Common myeloid progenitor, CD34-positive (primary cell): ENCODE measurements at regions not wholly inside any gene's neighbourhood (a gene's known extent, or its start where the extent isn't known, plus 50 kb on each side); places are given as distances from the start of the nearest gene placed in this dataset.

Source experiments
- CTCF ChIA-PET: fragments of 350-600 bp; sonication (Branson Sonifier 250); formaldehyde crosslinking; loops from one replicate; lab custom pipeline; 2021; ENCODE audit warnings: antibody characterized with exemption; lab: Charles Lee
- POLR2A ChIA-PET: fragments of 350-600 bp; sonication (Branson Sonifier 250); formaldehyde crosslinking; loops from one replicate; lab custom pipeline; 2021; ENCODE audit warnings: antibody characterized with exemption; lab: Charles Lee
- DNase-seq, 3 donors: peaks; one replicate each; pipeline versions ENCODE4 v3.0.0 to v3.0.0-alpha.2; 2013
- H3K27ac ChIP-seq, 2 experiments: 1 replicate in 1 of 2; 2 replicates in 1 of 2; pipeline ENCODE4 v1.7.0; 2013; ENCODE audit warnings: inconsistent platforms in 2 of 2, low read length in 2 of 2, mild to moderate bottlenecking in 2 of 2, low read depth in 1 of 2, moderate library complexity in 1 of 2; ENCODE audit not compliant: severe bottlenecking in 2 of 2, insufficient read depth in 1 of 2, poor library complexity in 1 of 2
- H3K27me3 ChIP-seq, 5 experiments: replicated peaks in 2 of 5; 1 replicate in 3 of 5; 2 replicates in 2 of 5; pipeline versions ENCODE4 v1.6.1 to v1.7.0; 2013; ENCODE audit warnings: low read length in 4 of 5, mild to moderate bottlenecking in 2 of 5, moderate library complexity in 2 of 5, inconsistent platforms in 1 of 5; ENCODE audit not compliant: insufficient read depth in 5 of 5, control insufficient read depth in 4 of 5
- H3K36me3 ChIP-seq, 4 experiments: 1 replicate in 2 of 4; 2 replicates in 2 of 4; pipeline versions ENCODE4 v1.6.1 to v1.7.0; 2013; ENCODE audit warnings: low read length in 3 of 4, control low read depth in 1 of 4, mild to moderate bottlenecking in 1 of 4; ENCODE audit not compliant: control insufficient read depth in 4 of 4, insufficient read depth in 4 of 4
- H3K4me1 ChIP-seq, 4 experiments: 1 replicate in 3 of 4; 2 replicates in 1 of 4; pipeline versions ENCODE4 v1.6.1 to v1.7.1; 2013; ENCODE audit warnings: low read length in 3 of 4, mild to moderate bottlenecking in 3 of 4, control low read depth in 1 of 4, inconsistent platforms in 1 of 4, moderate library complexity in 1 of 4; ENCODE audit not compliant: control insufficient read depth in 4 of 4, insufficient read depth in 4 of 4; ENCODE audit errors: control extremely low read depth in 1 of 4
- H3K4me3 ChIP-seq, 7 experiments: 1 replicate in 4 of 7; 2 replicates in 3 of 7; pipeline versions ENCODE4 v1.5.1 to v1.7.0; 2013; ENCODE audit warnings: mild to moderate bottlenecking in 7 of 7, low read length in 6 of 7, moderate library complexity in 6 of 7, inconsistent platforms in 2 of 7, low read depth in 2 of 7, control low read depth in 1 of 7; ENCODE audit not compliant: insufficient read depth in 4 of 7, control insufficient read depth in 1 of 7; ENCODE audit errors: extremely low read depth in 1 of 7
- H3K9me3 ChIP-seq, 5 experiments: 1 replicate in 4 of 5; 2 replicates in 1 of 5; pipeline versions ENCODE4 v1.6.1 to v1.7.1; 2013; ENCODE audit warnings: low read length in 4 of 5, mild to moderate bottlenecking in 2 of 5, inconsistent platforms in 1 of 5, low read depth in 1 of 5, moderate library complexity in 1 of 5; ENCODE audit not compliant: control insufficient read depth in 4 of 5, insufficient read depth in 2 of 5; ENCODE audit errors: control extremely low read depth in 1 of 5
- WGBS: methylation state at CpG from one replicate; pipeline ENCODE4 v1.1.5; 2013; ENCODE audit not compliant: insufficient coverage; 5-methylcytosine and 5-hydroxymethylcytosine counted together

- ChIA-PET CTCF (no interaction called here), POLR2A (no interaction called here)
- H3K27me3 ChIP-seq = no peaks in the 10 kb centered on the region
Measured at GRCh38 chr9:23408874-23409273, 417.2 kb downstream of the ELAVL2 start.

GRCh38 chr9:23412046-23412445 is 414.0 kb downstream of the ELAVL2 start:
- CTCF ChIA-PET = no interaction called here

More at GRCh38 chr9:23408874-23409273, 417.2 kb downstream of the ELAVL2 start:
- Histone ChIP-seq H3K27ac (no peak overlapping the region), H3K9me3 (no peaks in the 10 kb centered on the region), H3K4me3 (no peak overlapping the region), H3K36me3 (no peaks in the 10 kb centered on the region), H3K4me1 (no peaks in the 10 kb centered on the region)
- DNase-seq = no peak

GRCh38 chr9:23412458-23412857 is 413.6 kb downstream of the ELAVL2 start:
- no peaks in the 10 kb centered on the region for H3K27me3 ChIP-seq
- CTCF ChIA-PET = no interaction called here
- H3K36me3 ChIP-seq = no peaks in the 10 kb centered on the region
- DNase-seq = no peak
- no peak overlapping the region for H3K4me3 ChIP-seq
- POLR2A ChIA-PET = no interaction called here
- no peak overlapping the region for H3K27ac ChIP-seq
- WGBS = 83% methylated on average over 3 of the region's 3 CpGs
- H3K4me1 ChIP-seq = no peaks in the 10 kb centered on the region
- H3K9me3 ChIP-seq = no peaks in the 10 kb centered on the region

More at GRCh38 chr9:23412046-23412445, 414.0 kb downstream of the ELAVL2 start:
- 33% methylated on average over 1 of the region's 3 CpGs for WGBS
- H3K36me3 ChIP-seq = no peaks in the 10 kb centered on the region
- H3K27ac ChIP-seq = no peak overlapping the region
- no peak for DNase-seq
- POLR2A ChIA-PET = no interaction called here
- no peaks in the 10 kb centered on the region for H3K9me3 ChIP-seq
- H3K4me3 ChIP-seq = no peak overlapping the region
- H3K27me3 ChIP-seq = no peaks in the 10 kb centered on the region
- H3K4me1 ChIP-seq = no peaks in the 10 kb centered on the region

- CTCF ChIA-PET = no interaction called here
- 94% methylated on average over 2 of the region's 2 CpGs for WGBS
Measured at GRCh38 chr9:23413541-23413940, 412.5 kb downstream of the ELAVL2 start.

GRCh38 chr9:23423999-23424398 is 402.0 kb downstream of the ELAVL2 start:
- DNase-seq = no peak
- Histone ChIP-seq H3K27ac (no peak overlapping the region), H3K27me3 (no peaks in the 10 kb centered on the region), H3K9me3 (no peaks in the 10 kb centered on the region), H3K4me1 (no peaks in the 10 kb centered on the region), H3K4me3 (no peak overlapping the region), H3K36me3 (no peaks in the 10 kb centered on the region)
- 100% methylated on average over 2 of the region's 6 CpGs for whole genome bisulfite sequencing
- ChIA-PET POLR2A (no interaction called here), CTCF (no interaction called here)

More at GRCh38 chr9:23413541-23413940, 412.5 kb downstream of the ELAVL2 start:
- H3K27ac ChIP-seq = no peak overlapping the region
- POLR2A ChIA-PET = no interaction called here
- no peaks in the 10 kb centered on the region for H3K36me3 ChIP-seq
- no peaks in the 10 kb centered on the region for H3K9me3 ChIP-seq
- no peak for DNase-seq
- H3K4me1 ChIP-seq = no peaks in the 10 kb centered on the region
- H3K4me3 ChIP-seq = no peak overlapping the region
- H3K27me3 ChIP-seq = no peaks in the 10 kb centered on the region

GRCh38 chr9:23426144-23426543 is 399.9 kb downstream of the ELAVL2 start:
- Histone ChIP-seq H3K4me1 (no peaks in the 10 kb centered on the region), H3K4me3 (no peak overlapping the region), H3K36me3 (no peaks in the 10 kb centered on the region), H3K27me3 (no peaks in the 10 kb centered on the region), H3K27ac (no peak overlapping the region), H3K9me3 (no peaks in the 10 kb centered on the region)
- no peak for DNase-seq
- ChIA-PET CTCF (no interaction called here), POLR2A (no interaction called here)
- no CpG with 5 or more reads among the region's 1 CpG for WGBS

- Histone ChIP-seq H3K27me3 (no peaks in the 10 kb centered on the region), H3K27ac (no peak overlapping the region), H3K4me3 (no peak overlapping the region), H3K4me1 (no peaks in the 10 kb centered on the region), H3K36me3 (no peaks in the 10 kb centered on the region), H3K9me3 (no peaks in the 10 kb centered on the region)
- no peak for DNase-seq
- ChIA-PET CTCF (no interaction called here), POLR2A (interaction anchor here (0.6 kb wide), 1 partner anchor 63 kb away, joined by 3 read pairs; no protein-coding TSS in a partner anchor)
- WGBS = 63% methylated on average over 2 of the region's 5 CpGs
Measured at GRCh38 chr9:23431459-23431858, 394.6 kb downstream of the ELAVL2 start.
